WTC11 (cell line): ENCODE measurements at regions not wholly inside any gene's neighbourhood (a gene's known extent, or its start where the extent isn't known, plus 50 kb on each side); places are given as distances from the start of the nearest gene placed in this dataset.

Source experiments
- ATAC-seq: fragments of 200-7000 bp; cut with Tn5 transposase; 2 replicates; pipeline ENCODE4 v1.10.0; 2021; ENCODE audit warnings: mild to moderate bottlenecking, moderate library complexity
- CTCF ChIA-PET: fragments of 300-600 bp; sonication (Branson Sonifier 250); formaldehyde crosslinking; loops from one replicate; lab custom pipeline; 2021; ENCODE audit warnings: antibody characterized with exemption; lab: Charles Lee
- POLR2A ChIA-PET: fragments of 350-600 bp; sonication (Branson Sonifier 250); formaldehyde crosslinking; loops from one replicate; lab custom pipeline; 2021; ENCODE audit warnings: antibody characterized with exemption; lab: Charles Lee
- DNase-seq: peaks from one replicate; pipeline ENCODE4 v3.0.0; 2021; ENCODE audit warnings: low spot score
- H3K27ac Mint-ChIP-seq: 2 replicates; pipeline ENCODE4 v1.8.0; 2021; ENCODE audit warnings: mixed read lengths
- H3K27me3 Mint-ChIP-seq: 2 replicates; pipeline ENCODE4 v1.8.0; 2021; ENCODE audit warnings: low read depth, mild to moderate bottlenecking, moderate library complexity, mixed read lengths
- H3K36me3 Mint-ChIP-seq: 2 replicates; pipeline ENCODE4 v1.8.0; 2021; ENCODE audit warnings: mixed read lengths
- H3K4me1 Mint-ChIP-seq: 2 replicates; pipeline ENCODE4 v1.8.0; 2022; ENCODE audit warnings: mixed read lengths
- H3K4me3 Mint-ChIP-seq: 2 replicates; pipeline ENCODE4 v1.8.0; 2021; ENCODE audit warnings: mild to moderate bottlenecking, moderate library complexity, mixed read lengths
- H3K9me3 Mint-ChIP-seq: 2 replicates; pipeline ENCODE4 v1.8.0; 2021; ENCODE audit warnings: mixed read lengths
- CDX4 ChIP-seq: fragments of 250-450 bp; sonication (Bioruptor Pico); IDR thresholded peaks from 2 replicates; pipeline ENCODE4 v1.9.0; 2021; ENCODE audit warnings: moderate library complexity, mild to moderate bottlenecking, inconsistent platforms, borderline replicate concordance
- E2F1 ChIP-seq: sonication (generic); formaldehyde crosslinking; IDR thresholded peaks from 2 replicates; pipeline ENCODE4 v1.8.0; 2022; ENCODE audit warnings: mild to moderate bottlenecking, missing genetic modification reagents
- GRHL2 ChIP-seq: fragments of 250-450 bp; sonication (Bioruptor Pico); IDR thresholded peaks from 2 replicates; pipeline ENCODE4 v1.8.0; 2022; ENCODE audit warnings: mild to moderate bottlenecking, moderate library complexity; ENCODE audit not compliant: insufficient replicate concordance, severe bottlenecking
- JUN ChIP-seq: sonication (generic); formaldehyde crosslinking; IDR thresholded peaks from 2 replicates; pipeline ENCODE4 v1.8.0; 2023; ENCODE audit warnings: mild to moderate bottlenecking, missing genetic modification reagents
- MLX ChIP-seq: sonication (generic); formaldehyde crosslinking; IDR thresholded peaks from 2 replicates; pipeline ENCODE4 v1.8.1; 2023; ENCODE audit warnings: mild to moderate bottlenecking, missing genetic modification reagents, moderate library complexity
- NR3C1 ChIP-seq: sonication (generic); formaldehyde crosslinking; conservative IDR thresholded peaks from 2 replicates; pipeline ENCODE4 v1.8.1; 2023; ENCODE audit warnings: low read depth, mild to moderate bottlenecking, missing genetic modification reagents
- OVOL2 ChIP-seq: fragments of 250-450 bp; sonication (Bioruptor Pico); IDR thresholded peaks from 2 replicates; pipeline ENCODE4 v1.9.0; 2021; ENCODE audit warnings: mild to moderate bottlenecking, borderline replicate concordance
- PRDM15 ChIP-seq: sonication (generic); formaldehyde crosslinking; IDR thresholded peaks from 2 replicates; pipeline ENCODE4 v1.8.0; 2022; ENCODE audit warnings: missing genetic modification reagents
- PREB ChIP-seq: sonication (generic); formaldehyde crosslinking; IDR thresholded peaks from 2 replicates; pipeline ENCODE4 v1.8.1; 2022; ENCODE audit warnings: mild to moderate bottlenecking, missing genetic modification reagents, moderate library complexity, borderline replicate concordance
- PRRX2 ChIP-seq: fragments of 250-450 bp; sonication (Bioruptor Pico); IDR thresholded peaks from 2 replicates; pipeline ENCODE4 v1.8.0; 2021; ENCODE audit warnings: mild to moderate bottlenecking
- SMAD3 ChIP-seq: sonication (generic); formaldehyde crosslinking; IDR thresholded peaks from 2 replicates; pipeline ENCODE4 v1.8.0; 2022; ENCODE audit warnings: missing genetic modification reagents, mild to moderate bottlenecking, borderline replicate concordance
- SMAD4 ChIP-seq: sonication (generic); formaldehyde crosslinking; IDR thresholded peaks from 2 replicates; pipeline ENCODE4 v1.8.0; 2022; ENCODE audit warnings: mild to moderate bottlenecking, missing genetic modification reagents
- SP1 ChIP-seq: sonication (generic); formaldehyde crosslinking; conservative IDR thresholded peaks from 2 replicates; pipeline ENCODE4 v1.8.1; 2022; ENCODE audit warnings: missing genetic modification reagents
- STAT6 ChIP-seq: sonication (generic); formaldehyde crosslinking; conservative IDR thresholded peaks from 2 replicates; pipeline ENCODE4 v1.8.1; 2023; ENCODE audit warnings: mild to moderate bottlenecking, low read depth, missing genetic modification reagents, moderate library complexity
- TCF7 ChIP-seq: sonication (generic); formaldehyde crosslinking; IDR thresholded peaks from 2 replicates; pipeline ENCODE4 v1.8.0; 2022; ENCODE audit warnings: mild to moderate bottlenecking, low read depth, missing genetic modification reagents, moderate library complexity
- ZNF232 ChIP-seq: sonication (generic); formaldehyde crosslinking; IDR thresholded peaks from 2 replicates; pipeline ENCODE4 v1.8.0; 2022; ENCODE audit warnings: mild to moderate bottlenecking, missing genetic modification reagents
- ZNF263 ChIP-seq: sonication (generic); formaldehyde crosslinking; IDR thresholded peaks from 2 replicates; pipeline ENCODE4 v1.8.1; 2022; ENCODE audit warnings: low read depth, mild to moderate bottlenecking, moderate library complexity, missing genetic modification reagents
- ZNF396 ChIP-seq: fragments of 250-450 bp; sonication (Bioruptor Pico); IDR thresholded peaks from 2 replicates; pipeline ENCODE4 v1.8.0; 2021; ENCODE audit warnings: mild to moderate bottlenecking, moderate library complexity, borderline replicate concordance
- ZNF416 ChIP-seq: fragments of 250-450 bp; sonication (Bioruptor Pico); IDR thresholded peaks from 2 replicates; pipeline ENCODE4 v1.9.0; 2021; ENCODE audit warnings: mild to moderate bottlenecking, inconsistent platforms

GRCh38 chr6:27759930-27760329 lies 152.3 kb downstream of the OR2B2 start:
- CTCF ChIA-PET = interaction anchor here (5.0 kb wide), 1 partner anchor 11 kb away, joined by 57 read pairs; no protein-coding TSS in a partner anchor
- no peak for ATAC-seq
- DNase-seq = no peak
- peaks cover 37% of the 10 kb centered on the region for H3K4me1 Mint-ChIP-seq
- H3K9me3 Mint-ChIP-seq = no peaks in the 10 kb centered on the region
- peaks cover 98% of the 10 kb centered on the region for H3K27me3 Mint-ChIP-seq
- H3K27ac Mint-ChIP-seq = no peak overlapping the region
- POLR2A ChIA-PET = no interaction called here
- no peak overlapping the region for H3K4me3 Mint-ChIP-seq
- no peak for TF ChIP-seq ZNF232 (CRISPR knock-in tag)
- no peak for TF ChIP-seq PRDM15 (CRISPR knock-in tag)
- TF ChIP-seq ZNF416 (CRISPR knock-in tag) = no peak
- no peaks in the 10 kb centered on the region for H3K36me3 Mint-ChIP-seq

- ChIA-PET POLR2A (interaction anchor here (0.7 kb wide), 2 partner anchors 19 to 1433 kb away, joined by 8 to 9 read pairs; no protein-coding TSS in a partner anchor), CTCF (interaction anchor here (0.6 to 5.0 kb wide), 4 partner anchors 12 to 975 kb away, joined by 3 to 57 read pairs (median 4); no protein-coding TSS in a partner anchor)
- DNase-seq = no peak
- TF ChIP-seq SP1 (CRISPR knock-in tag) = no peak
- no peak for TF ChIP-seq SMAD4 (CRISPR knock-in tag)
- no peak for TF ChIP-seq PREB (CRISPR knock-in tag)
- no peak for TF ChIP-seq ZNF263 (CRISPR knock-in tag)
- no peak for TF ChIP-seq JUN
- no peak for TF ChIP-seq PRRX2 (CRISPR knock-in tag)
- TF ChIP-seq GRHL2 (CRISPR knock-in tag) = no peak
- TF ChIP-seq SMAD3 (CRISPR knock-in tag) = no peak
- TF ChIP-seq E2F1 (CRISPR knock-in tag) = no peak
- TF ChIP-seq NR3C1 (CRISPR knock-in tag) = no peak
- TF ChIP-seq CDX4 (CRISPR knock-in tag) = no peak
- TF ChIP-seq OVOL2 (CRISPR knock-in tag) = no peak
- TF ChIP-seq MLX (CRISPR knock-in tag) = no peak
- no peak for TF ChIP-seq TCF7
- no peak for TF ChIP-seq STAT6 (CRISPR knock-in tag)
- no peak for TF ChIP-seq ZNF396 (CRISPR knock-in tag)
- peaks cover 94% of the 10 kb centered on the region for H3K27me3 Mint-ChIP-seq
- peak overlapping the region; percentile 64 for H3K4me3 Mint-ChIP-seq
- no peaks in the 10 kb centered on the region for H3K36me3 Mint-ChIP-seq
- H3K9me3 Mint-ChIP-seq = no peaks in the 10 kb centered on the region
- no peak for ATAC-seq
- peaks cover 45% of the 10 kb centered on the region for H3K4me1 Mint-ChIP-seq
- H3K27ac Mint-ChIP-seq = no peak overlapping the region
Measured at GRCh38 chr6:27758491-27758890, 153.7 kb downstream of the OR2B2 start.
